ENCODE measurements at regions not wholly inside any gene's neighbourhood (a gene's known extent, or its start where the extent isn't known, plus 50 kb on each side); places are given as distances from the start of the nearest gene placed in this dataset.

GRCh38 chr18:57223144-57223870, 76.4 kb downstream of the BOD1L2 start:
- TF ChIP-seq CTCF (IDR thresholded peaks at IDR 0.05; ENCODE audit: poor library complexity): no peak
- no peak for TF ChIP-seq EZH2phosphoT487 (IDR thresholded peaks at IDR 0.05; ENCODE audit: low read depth, severe bottlenecking, unreplicated experiment)
- TF ChIP-seq EZH2 (IDR thresholded peaks at IDR 0.05; ENCODE audit: borderline replicate concordance): no peak

All from hepatocyte (in vitro differentiated cells).